HG03135 (cell line): ENCODE measurements at regions not wholly inside any gene's neighbourhood (a gene's known extent, or its start where the extent isn't known, plus 50 kb on each side); places are given as distances from the start of the nearest gene placed in this dataset.
"Not testable (repeated sequence)": the region's sequence is repeated elsewhere in the genome, so short reads cannot be mapped to it uniquely, and the experiment has no call there.

Source experiments
- ATAC-seq: cut with Tn5 transposase; IDR thresholded peaks from one replicate; pipeline ENCODE4 v1.9.1; 2021; ENCODE audit warnings: mild to moderate bottlenecking, moderate library complexity; ENCODE audit not compliant: unreplicated experiment

- no peak for ATAC-seq
Measured at GRCh38 chr10:107542607-107543006, 378.1 kb upstream of the SORCS1 start.

- no peak for ATAC-seq
Measured at GRCh38 chr10:107542016-107542415, 377.5 kb upstream of the SORCS1 start.

- no peak for ATAC-seq
Measured at GRCh38 chr10:107540981-107541380, 376.5 kb upstream of the SORCS1 start.

GRCh38 chr10:107529350-107529749, 364.8 kb upstream of the SORCS1 start:
- ATAC-seq, result no peak

- ATAC-seq, result no peak
Measured at GRCh38 chr10:107520348-107520747, 355.8 kb upstream of the SORCS1 start.

- ATAC-seq, result no peak
Measured at GRCh38 chr10:107517811-107518210, 353.3 kb upstream of the SORCS1 start.

GRCh38 chr10:107516349-107516748, 351.8 kb upstream of the SORCS1 start:
- ATAC-seq, result no peak

GRCh38 chr10:107504011-107504410, 339.5 kb upstream of the SORCS1 start:
- not testable (repeated sequence) for ATAC-seq

GRCh38 chr10:107502229-107502985, 337.9 kb upstream of the SORCS1 start:
- ATAC-seq, result no peak

GRCh38 chr10:107498983-107499382, 334.5 kb upstream of the SORCS1 start:
- no peak for ATAC-seq

- no peak for ATAC-seq
Measured at GRCh38 chr10:107497024-107497423, 332.5 kb upstream of the SORCS1 start.

- ATAC-seq, result no peak
Measured at GRCh38 chr10:107496594-107496993, 332.1 kb upstream of the SORCS1 start.

- no peak for ATAC-seq
Measured at GRCh38 chr10:107492389-107492788, 327.9 kb upstream of the SORCS1 start.

- no peak for ATAC-seq
Measured at GRCh38 chr10:107490389-107490788, 325.9 kb upstream of the SORCS1 start.

- no peak for ATAC-seq
Measured at GRCh38 chr10:107487284-107487683, 322.8 kb upstream of the SORCS1 start.

- no peak for ATAC-seq
Measured at GRCh38 chr10:107485019-107485418, 320.5 kb upstream of the SORCS1 start.

- no peak for ATAC-seq
Measured at GRCh38 chr10:107481881-107482280, 317.4 kb upstream of the SORCS1 start.

GRCh38 chr10:107481224-107481623, 316.7 kb upstream of the SORCS1 start:
- ATAC-seq, result no peak

- no peak for ATAC-seq
Measured at GRCh38 chr10:107480781-107481180, 316.3 kb upstream of the SORCS1 start.

GRCh38 chr10:107477266-107477665, 312.8 kb upstream of the SORCS1 start:
- ATAC-seq, result no peak

GRCh38 chr10:107476408-107476807, 311.9 kb upstream of the SORCS1 start:
- no peak for ATAC-seq

GRCh38 chr10:107474650-107475049, 310.1 kb upstream of the SORCS1 start:
- no peak for ATAC-seq

GRCh38 chr10:107473225-107473624, 308.7 kb upstream of the SORCS1 start:
- no peak for ATAC-seq
